ENCODE measurements at regions not wholly inside any gene's neighbourhood (a gene's known extent, or its start where the extent isn't known, plus 50 kb on each side); places are given as distances from the start of the nearest gene placed in this dataset.
A peak's percentile ranks its signal among the peaks of the same experiment; 100 is the strongest.

- DNase-seq (ENCODE audit: low spot score in 2 of 2) = no peak
- Histone ChIP-seq H3K27me3 (no peaks in the 10 kb centered on the region), H3K4me1 (no peaks in the 10 kb centered on the region), H3K27ac (no peak overlapping the region), H3K9me3 (no peaks in the 10 kb centered on the region), H3K4me3 (no peak overlapping the region), H3K36me3 (no peaks in the 10 kb centered on the region)
- TF ChIP-seq CTCF (IDR thresholded peaks at IDR 0.05) = no peak
- intact Hi-C loops (cut with DNase I) = loop anchor here (10.0 kb wide), 1 partner anchor 184 kb away; no protein-coding TSS in a partner anchor
These were observed 472.3 kb downstream of the MN1 start for GRCh38 chr22:27329131-27329850.

GRCh38 chr22:27329966-27330645 is 471.4 kb downstream of the MN1 start:
- DNase-seq (ENCODE audit: low spot score in 2 of 2) = no peak
- Histone ChIP-seq H3K36me3 (no peaks in the 10 kb centered on the region), H3K27me3 (no peaks in the 10 kb centered on the region), H3K4me1 (no peaks in the 10 kb centered on the region), H3K4me3 (no peak overlapping the region), H3K27ac (no peak overlapping the region), H3K9me3 (no peaks in the 10 kb centered on the region)
- TF ChIP-seq CTCF (IDR thresholded peaks at IDR 0.05) = no peak
- intact Hi-C loops (cut with DNase I) = loop anchor here (10.0 kb wide), 1 partner anchor 185 kb away; no protein-coding TSS in a partner anchor

- DNase-seq (ENCODE audit: low spot score in 2 of 2) = peak; percentile 37 to 76
- no peak overlapping the region for H3K27ac ChIP-seq
- H3K9me3 ChIP-seq = no peaks in the 10 kb centered on the region
- intact Hi-C loops (cut with DNase I) = no loop called here
- H3K36me3 ChIP-seq = no peaks in the 10 kb centered on the region
- H3K4me3 ChIP-seq = peak overlapping the region in 1 of 2 donors; percentile 46
- peak; percentile 17 to 61 (median 50) for TF ChIP-seq CTCF (IDR thresholded peaks at IDR 0.05)
- no peaks in the 10 kb centered on the region for H3K27me3 ChIP-seq
- no peaks in the 10 kb centered on the region for H3K4me1 ChIP-seq
These were observed 469.9 kb downstream of the MN1 start for GRCh38 chr22:27331526-27332281.

- no peaks in the 10 kb centered on the region for H3K4me1 ChIP-seq
- no peaks in the 10 kb centered on the region for H3K36me3 ChIP-seq
- no peak overlapping the region for H3K4me3 ChIP-seq
- intact Hi-C loops (cut with DNase I) = no loop called here
- H3K27me3 ChIP-seq = no peaks in the 10 kb centered on the region
- H3K9me3 ChIP-seq = no peaks in the 10 kb centered on the region
- no peak for TF ChIP-seq CTCF (IDR thresholded peaks at IDR 0.05)
- no peak overlapping the region for H3K27ac ChIP-seq
- DNase-seq (ENCODE audit: low spot score in 2 of 2) = no peak
These were observed 466.4 kb downstream of the MN1 start for GRCh38 chr22:27335102-27335660.

GRCh38 chr22:27336151-27337090 is 465.1 kb downstream of the MN1 start:
- Histone ChIP-seq H3K36me3 (no peaks in the 10 kb centered on the region), H3K4me1 (no peaks in the 10 kb centered on the region), H3K9me3 (peaks cover 0 to 5% of the 10 kb centered on the region in 2 donors), H3K27ac (no peak overlapping the region), H3K4me3 (no peak overlapping the region), H3K27me3 (no peaks in the 10 kb centered on the region)
- intact Hi-C loops (cut with DNase I) = no loop called here
- no peak for DNase-seq (ENCODE audit: low spot score in 2 of 2)
- no peak for TF ChIP-seq CTCF (IDR thresholded peaks at IDR 0.05)
